GM10266 (cell line): ENCODE measurements at regions not wholly inside any gene's neighbourhood (a gene's known extent, or its start where the extent isn't known, plus 50 kb on each side); places are given as distances from the start of the nearest gene placed in this dataset.

Source experiments
- DNase-seq: peaks from one replicate; pipeline ENCODE4 v3.0.0; 2012; ENCODE audit errors: extremely low spot score
- TF ChIP-seq, protein P1 (sequence below): IDR thresholded peaks from 2 replicates; pipeline ENCODE4 v1.5.1; 2012; ENCODE audit warnings: mild to moderate bottlenecking, low read depth; ENCODE audit not compliant: control insufficient read depth, insufficient read depth; ENCODE audit errors: missing control alignments

DNA sequence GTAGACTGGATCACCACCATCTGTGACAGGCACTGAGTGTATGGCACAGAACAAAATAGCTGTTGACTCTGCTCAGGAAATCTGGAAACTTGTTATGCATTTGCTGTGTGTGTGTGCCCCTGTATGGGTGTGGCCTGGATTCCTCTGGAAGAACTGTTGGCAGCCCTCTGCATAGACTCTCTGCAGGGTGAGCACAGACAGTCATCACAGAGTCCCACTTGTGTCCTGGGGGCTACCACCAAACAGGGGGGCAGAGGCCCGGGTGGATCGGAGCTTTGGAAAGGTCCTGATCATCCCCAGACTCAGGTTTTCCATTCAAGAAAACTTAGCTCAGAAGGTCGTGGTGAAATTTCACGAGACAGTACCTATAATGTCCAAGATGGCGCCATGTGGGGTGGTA is 258.6 kb downstream of the SOX11 start:
- TF ChIP-seq, protein P1, sequence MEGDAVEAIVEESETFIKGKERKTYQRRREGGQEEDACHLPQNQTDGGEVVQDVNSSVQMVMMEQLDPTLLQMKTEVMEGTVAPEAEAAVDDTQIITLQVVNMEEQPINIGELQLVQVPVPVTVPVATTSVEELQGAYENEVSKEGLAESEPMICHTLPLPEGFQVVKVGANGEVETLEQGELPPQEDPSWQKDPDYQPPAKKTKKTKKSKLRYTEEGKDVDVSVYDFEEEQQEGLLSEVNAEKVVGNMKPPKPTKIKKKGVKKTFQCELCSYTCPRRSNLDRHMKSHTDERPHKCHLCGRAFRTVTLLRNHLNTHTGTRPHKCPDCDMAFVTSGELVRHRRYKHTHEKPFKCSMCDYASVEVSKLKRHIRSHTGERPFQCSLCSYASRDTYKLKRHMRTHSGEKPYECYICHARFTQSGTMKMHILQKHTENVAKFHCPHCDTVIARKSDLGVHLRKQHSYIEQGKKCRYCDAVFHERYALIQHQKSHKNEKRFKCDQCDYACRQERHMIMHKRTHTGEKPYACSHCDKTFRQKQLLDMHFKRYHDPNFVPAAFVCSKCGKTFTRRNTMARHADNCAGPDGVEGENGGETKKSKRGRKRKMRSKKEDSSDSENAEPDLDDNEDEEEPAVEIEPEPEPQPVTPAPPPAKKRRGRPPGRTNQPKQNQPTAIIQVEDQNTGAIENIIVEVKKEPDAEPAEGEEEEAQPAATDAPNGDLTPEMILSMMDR = no peak
- DNase-seq = no peak

DNA sequence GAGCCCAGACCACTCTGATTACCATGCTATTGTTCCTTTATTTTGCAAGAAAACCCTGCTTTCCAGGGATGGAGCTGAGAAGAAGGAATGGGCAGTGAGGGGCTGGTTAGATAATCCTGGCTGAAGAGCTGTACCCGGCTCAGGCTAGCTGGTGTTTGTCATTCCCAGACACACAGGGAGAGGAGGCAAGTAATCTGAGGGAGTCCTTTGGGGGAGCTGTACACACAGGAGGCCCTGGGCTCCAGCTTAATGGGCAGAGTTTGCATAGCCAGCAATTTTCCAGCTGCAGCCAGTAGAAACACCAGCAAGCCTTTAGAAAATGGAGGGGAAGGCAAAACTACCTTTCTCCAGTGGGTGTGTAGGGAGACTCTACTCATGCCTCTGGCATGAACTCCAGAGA is 259.3 kb downstream of the SOX11 start:
- TF ChIP-seq, protein P1 = no peak
- no peak for DNase-seq

DNA sequence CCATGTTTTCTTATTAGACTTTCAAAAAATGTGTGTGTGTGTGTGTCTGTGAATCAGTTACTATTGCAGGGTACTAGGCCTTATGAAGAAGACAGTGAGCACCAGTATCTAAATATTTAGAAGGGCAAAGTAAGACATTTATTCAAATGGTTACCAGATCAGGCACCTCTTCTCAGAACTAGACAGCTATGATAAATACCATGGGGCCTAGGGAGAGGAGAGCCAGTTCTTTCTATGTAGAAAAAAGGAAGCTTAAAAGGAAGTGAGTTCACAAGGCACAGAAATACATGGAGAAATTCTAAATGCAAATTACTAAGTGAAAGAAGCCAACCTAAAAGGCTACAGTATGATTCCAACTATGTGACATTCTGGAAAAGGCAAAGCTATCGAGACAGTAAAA is 261.3 kb downstream of the SOX11 start:
- TF ChIP-seq, protein P1 = no peak
- no peak for DNase-seq

DNA sequence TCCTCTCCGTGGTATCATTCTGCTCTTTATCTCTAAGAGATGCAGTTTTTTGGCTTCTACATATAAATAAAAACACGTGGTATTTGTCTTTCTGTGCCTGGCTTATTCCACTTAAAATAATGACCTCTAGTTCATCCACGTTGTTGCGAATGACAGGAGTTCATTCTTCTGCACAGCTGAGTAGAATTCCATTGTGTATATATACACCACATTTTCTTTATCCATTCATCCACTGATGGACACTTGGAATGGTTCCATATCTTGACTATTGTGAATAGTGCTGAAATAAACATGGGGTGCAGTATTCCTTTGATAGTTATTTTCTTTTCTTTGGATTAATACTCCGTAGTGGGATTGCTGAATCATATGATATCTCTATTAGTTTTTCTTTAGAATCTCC is 262.3 kb downstream of the SOX11 start:
- DNase-seq = no peak
- TF ChIP-seq, protein P1 = no peak

DNA sequence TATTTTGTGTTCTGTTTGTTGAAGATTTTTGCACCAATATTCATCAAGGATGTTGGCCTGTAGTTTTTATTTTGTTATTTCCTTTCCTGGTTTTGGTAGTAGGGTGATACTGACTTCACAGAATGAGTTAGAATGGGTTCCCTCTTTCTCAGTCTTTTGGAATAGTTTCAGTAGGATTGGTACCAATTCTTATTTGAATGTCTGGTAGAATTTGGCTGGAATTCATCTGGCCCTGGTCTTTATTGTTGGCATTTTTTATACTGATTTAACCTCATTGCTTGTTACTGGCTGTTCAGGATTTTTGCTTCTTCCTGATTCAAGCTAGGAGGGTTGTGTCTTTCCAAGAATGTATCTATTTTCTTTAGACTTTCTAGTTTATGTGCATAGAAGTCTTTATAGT is 263.7 kb downstream of the SOX11 start:
- no peak for DNase-seq
- TF ChIP-seq, protein P1 = no peak

DNA sequence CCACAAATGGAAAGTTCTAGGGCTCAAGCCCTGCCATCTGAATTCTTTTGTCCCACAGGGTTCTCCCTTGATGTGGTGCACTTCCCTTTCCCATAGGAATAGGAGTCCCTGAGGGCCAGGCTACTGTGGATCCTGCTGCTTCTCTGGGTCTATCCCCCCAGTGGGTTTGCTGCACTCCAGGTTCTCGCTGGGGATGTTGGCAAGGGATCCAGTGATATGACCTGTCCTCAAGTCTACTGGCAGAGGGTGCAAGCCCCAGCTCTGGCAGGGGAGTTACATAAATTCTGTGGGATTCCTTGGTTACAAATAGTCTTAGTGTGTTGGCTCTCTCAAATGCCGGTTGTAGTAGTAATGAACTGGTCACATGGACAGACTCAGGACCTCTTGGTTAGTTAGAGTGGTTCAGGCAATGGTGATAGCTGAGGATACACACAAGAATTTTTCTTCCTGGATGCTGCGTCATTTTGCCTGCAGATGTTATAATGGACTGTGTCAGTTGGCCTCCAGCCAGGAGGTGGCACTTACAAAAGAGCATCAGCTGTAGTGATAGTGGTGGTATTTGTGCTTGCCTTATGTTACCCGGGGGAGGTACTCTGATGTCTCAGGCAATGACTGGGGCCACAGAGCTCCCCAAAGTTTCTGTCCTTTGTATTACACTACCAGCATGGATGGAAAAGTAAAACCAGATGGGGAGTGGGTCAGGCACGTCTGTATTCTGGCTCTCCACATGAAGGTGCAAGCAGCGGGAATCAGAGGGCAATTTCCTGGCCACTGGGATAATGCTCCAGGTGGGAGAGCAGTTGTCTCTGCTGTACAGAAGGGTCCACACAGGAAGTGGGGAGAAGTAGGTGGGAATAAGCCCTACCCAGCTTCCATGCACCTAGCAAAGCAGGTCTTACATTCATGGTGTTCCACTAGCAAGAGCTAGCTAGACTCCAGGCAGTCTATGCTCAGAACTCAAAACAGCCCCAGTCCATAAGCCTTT is 267.9 kb downstream of the SOX11 start:
- no peak for DNase-seq
- TF ChIP-seq, protein P1 = no peak

DNA sequence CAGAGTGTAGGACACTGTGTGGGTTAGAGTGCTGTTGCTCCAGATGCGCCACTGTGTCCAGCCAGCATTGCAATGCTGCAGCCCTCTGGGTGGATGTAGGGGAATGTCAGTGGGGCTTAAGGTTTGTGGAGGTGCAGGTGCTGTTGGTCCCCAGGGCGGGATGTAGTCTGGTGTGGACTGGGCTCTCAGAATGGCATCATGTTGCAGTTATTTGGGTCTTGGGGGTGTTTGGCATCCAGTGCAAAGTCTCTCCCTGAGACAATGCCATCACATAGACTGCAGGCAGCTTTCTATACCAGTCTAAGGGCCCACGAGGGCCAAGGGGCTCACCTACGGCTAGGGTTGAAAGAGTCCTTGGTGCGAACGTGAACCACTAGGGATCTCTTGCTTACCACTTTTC is 275.3 kb downstream of the SOX11 start:
- TF ChIP-seq, protein P1 = no peak
- no peak for DNase-seq
